IPS DF 19.7 (cell line): ENCODE measurements at regions not wholly inside any gene's neighbourhood (a gene's known extent, or its start where the extent isn't known, plus 50 kb on each side); places are given as distances from the start of the nearest gene placed in this dataset.
"Not testable (repeated sequence)": the region's sequence is repeated elsewhere in the genome, so short reads cannot be mapped to it uniquely, and the experiment has no call there.

ENCODE experiments used
- DNase-seq: peaks from one replicate; pipeline ENCODE4 v3.0.0-alpha.2; 2013; ENCODE audit warnings: low read depth, low spot score

DNA sequence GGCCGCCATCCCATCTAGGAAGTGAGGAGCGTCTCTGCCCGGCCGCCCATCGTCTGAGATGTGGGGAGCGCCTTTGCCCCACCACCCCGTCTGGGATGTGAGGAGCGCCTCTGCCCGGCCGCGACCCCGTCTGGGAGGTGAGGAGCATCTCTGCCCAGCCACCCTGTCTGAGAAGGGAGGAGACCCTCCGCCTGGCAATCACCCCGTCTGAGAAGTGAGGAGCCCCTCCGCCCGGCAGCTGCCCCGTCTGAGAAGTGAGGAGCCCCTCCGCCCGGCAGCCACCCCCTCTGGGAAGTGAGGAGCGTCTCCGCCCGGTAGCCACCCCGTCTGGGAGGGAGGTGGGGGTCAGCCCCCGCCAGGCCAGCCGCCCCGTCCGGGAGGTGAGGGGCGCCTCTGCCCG, 194.2 kb upstream of the FBXL4 start:
- not testable (repeated sequence) for DNase-seq

DNA sequence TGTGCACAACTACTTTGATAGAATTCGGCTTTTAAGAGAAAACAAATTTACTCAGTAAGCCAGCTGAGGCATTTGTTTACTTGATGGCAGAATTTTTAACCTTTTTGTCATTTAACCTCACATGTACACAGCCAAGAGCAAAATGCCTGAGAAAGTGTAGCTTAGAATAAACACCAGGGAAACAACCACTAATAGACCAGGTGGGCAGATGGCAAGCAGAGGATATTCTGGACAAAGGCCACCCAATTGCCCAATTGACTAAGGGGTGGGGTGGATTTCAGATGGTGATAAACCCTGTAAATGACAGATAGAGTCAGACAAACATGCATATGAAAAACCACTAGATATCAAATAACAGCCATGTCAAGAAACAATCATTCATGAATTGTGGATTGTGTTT, 190.7 kb upstream of the FBXL4 start:
- no peak for DNase-seq

- no peak for DNase-seq
Observed at GRCh38 chr6:99137314-99137713, 189.6 kb upstream of the FBXL4 start.

DNA sequence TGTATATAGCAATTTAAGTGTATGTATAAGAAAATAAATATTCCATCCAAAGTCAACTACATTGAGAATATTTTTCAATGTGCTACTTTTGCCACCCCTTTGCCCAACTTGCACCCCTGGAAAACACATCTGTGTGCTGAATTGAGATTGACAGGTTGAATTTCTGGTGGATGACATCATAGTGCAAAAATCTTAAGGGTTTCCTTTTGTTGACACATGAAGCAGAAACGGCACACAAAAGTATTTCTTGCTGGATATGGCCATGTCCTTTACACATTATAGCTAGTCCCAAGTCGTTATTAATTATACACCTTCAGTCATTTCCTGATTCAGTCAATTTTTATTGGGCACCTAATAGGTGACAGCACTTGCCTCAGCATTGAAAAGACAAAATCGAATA, 188.7 kb upstream of the FBXL4 start:
- DNase-seq = no peak

DNA sequence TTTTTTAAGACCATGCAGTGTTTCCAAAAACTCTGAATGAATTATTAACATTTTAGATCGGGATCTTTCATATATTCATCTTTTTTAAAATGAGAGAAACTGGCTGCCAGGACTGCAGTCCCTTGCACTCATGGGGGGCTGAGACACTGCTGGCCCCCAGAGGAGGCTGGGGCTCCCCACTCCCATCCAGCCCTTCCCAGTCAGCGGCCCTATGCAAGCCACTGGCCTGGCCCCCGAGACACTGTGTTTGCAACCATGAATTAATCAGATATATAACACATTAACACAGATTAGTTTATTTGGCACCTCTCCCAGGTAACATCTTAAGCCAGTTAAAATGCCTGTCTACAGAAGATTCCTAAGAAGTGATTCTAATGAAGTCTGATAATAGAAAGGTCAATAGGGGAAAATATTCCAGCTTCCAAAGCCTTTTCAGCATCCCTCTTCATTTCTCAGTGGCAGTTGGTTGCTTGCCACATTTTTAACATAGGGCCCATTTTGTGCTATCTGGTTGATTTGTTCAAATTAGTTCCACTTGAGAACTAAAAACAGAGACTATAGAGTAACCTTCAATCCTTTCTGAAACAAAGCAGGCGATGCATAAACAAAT, 184.4 kb upstream of the FBXL4 start:
- no peak for DNase-seq

DNA sequence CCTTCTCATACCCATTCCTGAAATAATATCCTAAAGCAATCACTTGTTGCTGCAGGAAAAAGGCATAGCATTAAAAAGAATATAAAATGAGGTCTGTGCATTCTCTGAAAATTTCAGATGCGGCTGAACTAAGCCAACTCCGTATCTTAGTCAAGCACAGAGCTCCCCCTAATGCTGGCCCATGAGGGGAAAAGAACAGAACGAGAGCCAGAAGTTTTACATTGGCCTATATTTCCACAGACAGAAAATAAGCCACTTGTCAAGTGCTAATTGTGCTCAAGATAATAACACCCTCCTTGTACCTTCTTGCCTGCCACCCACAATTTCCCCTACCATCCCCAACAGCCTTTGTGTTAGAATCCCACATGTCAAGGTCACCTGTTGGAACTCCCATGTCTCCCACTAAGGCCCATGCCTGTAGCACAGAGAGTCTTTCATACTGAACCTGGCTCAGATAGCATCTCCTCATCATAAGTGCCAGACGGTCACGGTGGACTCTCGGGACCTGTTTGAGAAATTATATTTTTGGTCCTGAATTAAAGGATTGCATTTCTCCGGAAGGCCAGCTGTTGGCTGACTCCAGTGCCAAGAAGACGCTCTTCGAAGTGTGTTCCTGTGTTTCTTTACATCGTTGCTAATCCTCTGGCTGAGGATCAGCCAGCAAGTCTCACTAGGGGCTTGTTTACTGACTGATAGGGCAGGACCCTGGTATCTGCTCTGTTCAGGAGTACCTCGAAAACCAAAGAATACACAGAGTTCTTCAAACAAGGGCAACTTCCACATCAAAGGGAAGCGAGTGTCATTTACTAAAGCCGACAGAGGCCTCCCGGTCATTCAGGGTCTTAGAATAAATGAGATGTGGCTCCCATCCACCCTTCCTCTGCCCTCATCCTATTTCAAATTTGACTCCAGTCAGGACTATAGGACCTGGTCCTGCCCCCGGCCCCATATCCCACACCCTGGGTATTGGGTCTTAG, 183.4 kb upstream of the FBXL4 start:
- no peak for DNase-seq

DNA sequence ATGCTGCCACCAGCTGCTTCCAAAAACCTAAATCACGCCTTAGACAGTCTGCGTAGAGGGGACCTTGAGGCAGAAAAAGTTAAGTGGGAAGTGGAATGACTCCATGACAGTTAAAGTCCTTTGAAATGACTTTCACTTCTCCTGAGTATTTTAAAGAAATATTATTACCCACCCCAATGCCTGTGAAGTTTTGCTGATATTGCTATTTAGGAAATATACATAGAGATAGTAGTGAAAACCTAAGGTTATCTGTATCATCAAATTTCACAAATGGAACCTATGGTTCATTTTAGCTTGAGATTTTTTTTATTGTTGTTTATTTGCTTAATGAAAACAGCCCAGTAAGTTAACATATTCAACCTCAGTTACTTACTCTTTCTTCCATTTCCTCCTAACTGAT, 182.1 kb upstream of the FBXL4 start:
- no peak for DNase-seq

DNA sequence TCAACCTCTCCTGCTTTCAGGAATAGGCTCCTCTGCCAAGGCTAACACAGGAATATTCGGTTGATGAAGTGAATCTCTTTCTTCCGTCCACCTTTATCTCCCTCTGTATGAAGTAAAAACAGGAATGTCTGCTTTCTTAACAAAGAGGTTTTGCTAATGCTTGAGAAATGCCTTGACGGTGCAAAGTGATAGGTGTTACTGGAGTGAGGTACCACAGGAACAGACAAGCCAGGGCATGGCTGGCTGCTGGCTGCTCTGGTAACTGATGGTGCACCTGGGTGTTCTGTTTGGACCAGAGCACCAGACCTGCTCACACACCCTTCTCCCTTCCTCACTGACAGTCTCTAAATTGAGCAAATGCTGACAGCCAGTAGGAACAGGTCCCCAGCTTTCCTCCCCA, 174.0 kb upstream of the FBXL4 start:
- no peak for DNase-seq

GRCh38 chr6:99120641-99121040, 172.9 kb upstream of the FBXL4 start:
- DNase-seq = no peak

GRCh38 chr6:99119109-99120031, 171.6 kb upstream of the FBXL4 start:
- no peak for DNase-seq

- no peak for DNase-seq
Observed at GRCh38 chr6:99114769-99115406, 167.1 kb upstream of the FBXL4 start.

- DNase-seq = no peak
Observed at GRCh38 chr6:99111590-99111989, 163.8 kb upstream of the FBXL4 start.

GRCh38 chr6:99110029-99110428, 162.3 kb upstream of the FBXL4 start:
- DNase-seq = no peak

- no peak for DNase-seq
Observed at GRCh38 chr6:99104218-99104617, 156.5 kb upstream of the FBXL4 start.

- no peak for DNase-seq
Observed at GRCh38 chr6:99099243-99099642, 151.5 kb upstream of the FBXL4 start.

DNA sequence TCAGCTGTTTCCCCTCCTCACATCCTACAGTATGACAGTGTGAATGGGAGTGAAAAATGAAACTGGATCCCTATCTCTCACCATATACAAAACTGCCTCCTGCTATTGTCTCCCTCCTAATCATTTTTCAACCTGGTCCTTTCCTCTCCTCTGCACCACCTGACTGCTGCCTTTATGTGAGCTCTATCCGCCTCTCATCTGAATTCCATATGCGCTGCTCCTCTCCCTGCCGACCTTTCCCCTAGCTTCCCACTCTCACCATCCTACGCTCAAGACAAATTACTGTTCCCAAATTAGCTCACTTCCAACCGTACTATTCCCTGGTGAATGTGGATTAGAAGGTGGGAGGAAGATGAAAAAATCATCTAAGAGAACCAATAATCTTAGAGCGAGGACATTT, 148.4 kb upstream of the FBXL4 start:
- no peak for DNase-seq

DNA sequence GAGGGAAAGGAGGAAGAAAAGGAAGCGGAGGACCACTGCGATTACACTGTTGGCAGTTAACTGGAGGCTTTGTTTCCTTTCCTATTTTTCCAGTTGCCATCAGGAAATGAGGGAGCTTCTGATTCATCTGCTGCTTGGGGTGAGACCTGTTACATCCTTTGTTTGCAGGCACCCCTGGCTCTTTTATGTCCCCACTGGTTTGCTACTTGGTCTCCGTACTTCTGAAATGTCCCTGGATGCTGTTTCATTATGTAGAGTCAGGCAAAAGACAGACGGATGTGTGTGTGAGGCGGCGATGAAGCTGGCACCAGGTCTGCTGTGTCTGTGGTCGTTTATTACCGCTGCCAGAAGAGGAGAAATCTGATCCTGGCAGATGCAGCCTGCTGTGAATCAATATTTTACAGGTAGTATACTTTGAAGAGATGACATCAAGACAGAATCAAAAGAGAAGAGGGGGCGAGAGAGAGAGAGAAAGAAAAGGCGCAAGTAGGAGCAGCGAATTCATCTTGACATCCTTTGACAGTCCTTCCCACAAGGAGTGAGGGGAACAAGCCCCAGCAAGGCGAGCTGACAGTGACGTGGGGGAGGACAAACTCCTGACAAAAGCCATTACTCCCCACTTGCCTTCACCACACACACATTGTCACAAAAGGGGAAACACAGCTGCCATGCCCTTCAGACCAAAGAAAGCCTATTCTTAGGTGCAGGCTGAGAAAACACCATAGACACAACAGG, 145.9 kb upstream of the FBXL4 start:
- no peak for DNase-seq

DNA sequence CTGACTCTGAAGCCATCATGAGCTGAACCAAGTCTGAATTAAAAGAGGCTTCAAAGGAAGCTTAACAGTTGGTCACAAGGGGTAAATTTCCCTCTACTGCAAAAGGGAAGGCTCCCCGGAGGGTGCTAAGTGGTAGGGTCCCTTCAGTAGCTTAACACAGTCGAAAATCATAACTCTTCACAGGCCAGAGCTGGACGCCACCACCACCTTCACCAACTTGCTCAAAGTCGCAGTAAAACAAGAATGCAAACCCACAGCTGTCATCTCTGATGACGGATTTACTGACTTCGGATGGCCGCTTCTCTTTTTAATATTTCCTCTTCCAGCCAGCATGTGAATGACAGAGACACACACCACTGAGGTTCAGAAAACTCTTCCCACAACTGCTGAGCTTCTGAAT, 144.7 kb upstream of the FBXL4 start:
- DNase-seq = no peak

DNA sequence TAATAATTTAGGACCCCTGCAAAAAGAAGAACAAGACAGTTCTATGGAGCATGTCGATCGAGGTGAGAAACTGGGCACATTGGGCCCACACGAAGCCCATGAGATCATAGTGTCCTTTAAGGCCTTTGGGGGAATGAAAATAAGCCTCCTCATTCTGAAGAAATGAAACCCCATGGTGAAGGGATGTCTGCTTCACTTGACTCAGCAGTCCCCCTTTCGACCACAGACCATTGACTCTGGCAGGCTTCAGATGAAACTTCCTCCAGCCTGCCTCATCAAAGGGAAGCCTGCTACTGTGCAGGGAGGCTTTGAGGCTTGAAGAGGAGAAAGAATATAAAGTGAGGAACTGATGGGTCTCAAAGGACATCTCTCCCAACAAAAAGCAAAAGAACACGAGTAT, 144.2 kb upstream of the FBXL4 start:
- no peak for DNase-seq

GRCh38 chr6:99080191-99080590, 132.4 kb upstream of the FBXL4 start:
- DNase-seq = no peak

GRCh38 chr6:99079058-99079457, 131.3 kb upstream of the FBXL4 start:
- DNase-seq = no peak
